HG03025 (cell line): ENCODE measurements at regions not wholly inside any gene's neighbourhood (a gene's known extent, or its start where the extent isn't known, plus 50 kb on each side); places are given as distances from the start of the nearest gene placed in this dataset.
"Not testable (repeated sequence)": the region's sequence is repeated elsewhere in the genome, so short reads cannot be mapped to it uniquely, and the experiment has no call there.

Experiments
- ATAC-seq: cut with Tn5 transposase; IDR thresholded peaks from one replicate; pipeline ENCODE4 v1.9.1; 2021; ENCODE audit warnings: mild to moderate bottlenecking, moderate library complexity; ENCODE audit not compliant: unreplicated experiment, low FRiP score

DNA sequence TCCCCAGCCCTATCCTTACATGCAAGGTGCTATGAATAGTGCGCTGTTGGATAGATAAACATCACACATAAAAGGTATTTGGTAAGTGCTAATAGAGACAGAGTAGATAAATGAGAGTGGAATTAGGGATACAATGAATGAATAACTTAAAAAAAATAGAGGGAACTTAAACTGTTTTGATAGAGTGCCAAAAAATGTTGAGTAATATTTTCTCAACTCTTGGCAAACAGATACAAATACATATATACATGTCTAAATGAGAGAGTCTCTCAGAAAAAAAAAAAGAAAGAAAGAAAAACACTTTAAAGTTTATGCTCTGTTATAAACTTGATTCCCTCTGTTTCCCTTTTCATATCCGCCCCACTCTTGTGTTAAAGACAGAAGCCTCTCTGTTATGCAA is 667.4 kb downstream of the ROBO2 start:
- ATAC-seq = no peak

DNA sequence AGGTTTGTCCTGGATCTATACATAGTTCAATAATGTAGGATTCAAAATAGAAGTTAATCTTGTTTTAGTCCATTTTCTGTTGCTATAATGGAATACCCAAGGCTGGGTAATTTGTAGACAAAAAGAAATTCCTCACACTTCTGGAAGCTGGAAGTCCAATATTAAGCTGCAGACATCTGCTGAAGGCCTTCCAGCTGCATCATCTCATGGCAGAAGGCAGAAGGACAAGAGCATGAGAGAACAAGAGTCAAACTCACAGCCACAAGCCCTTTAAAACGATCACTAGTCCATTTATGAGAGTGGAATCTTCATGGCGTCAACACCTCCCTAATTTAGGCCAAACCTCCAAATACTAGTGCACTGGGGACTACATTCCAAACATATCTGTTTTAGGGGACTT is 669.3 kb downstream of the ROBO2 start:
- no peak for ATAC-seq

DNA sequence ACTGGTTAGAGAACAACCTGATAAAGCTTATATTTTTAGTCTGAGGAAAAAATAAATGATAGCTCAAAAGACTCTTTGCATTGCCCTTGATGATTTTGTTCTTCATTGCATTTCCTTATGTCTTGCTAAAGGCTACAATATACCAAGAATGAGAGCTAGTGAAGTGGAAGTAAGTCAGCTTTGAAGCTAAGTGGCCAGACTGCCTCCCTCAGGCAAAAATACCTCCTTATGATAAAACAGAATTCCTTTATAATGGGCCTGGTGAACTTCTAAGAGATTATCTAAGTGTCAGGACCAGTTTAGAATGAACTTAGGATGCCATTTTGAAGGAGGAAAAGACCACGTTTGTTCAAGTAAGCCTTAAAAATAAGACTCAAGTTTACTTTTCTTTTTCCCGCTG is 678.4 kb downstream of the ROBO2 start:
- ATAC-seq = no peak

DNA sequence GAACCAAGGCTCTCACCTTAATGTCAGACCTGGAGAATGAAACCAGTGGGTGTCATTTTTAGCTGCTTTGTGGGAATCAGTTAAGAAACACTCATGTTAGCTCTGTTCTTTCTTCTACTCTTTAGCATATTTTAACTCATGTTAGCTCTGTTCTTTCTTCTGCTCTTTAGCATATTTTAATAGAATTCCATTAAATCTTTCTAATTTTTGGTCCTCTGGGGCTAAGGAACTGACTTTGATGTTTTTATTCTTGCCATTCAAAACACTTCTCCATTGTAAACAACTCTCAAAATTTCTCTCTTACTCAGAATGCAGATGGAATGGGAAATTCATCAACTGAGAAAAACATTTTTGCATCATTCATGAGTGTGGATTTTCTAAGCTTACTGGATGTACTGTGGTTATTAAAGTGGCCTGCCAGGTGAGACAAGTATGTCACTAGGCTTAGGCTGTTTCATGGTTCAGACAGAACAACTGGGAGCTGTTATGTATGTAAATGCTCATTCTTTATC is 680.6 kb downstream of the ROBO2 start:
- ATAC-seq = no peak

DNA sequence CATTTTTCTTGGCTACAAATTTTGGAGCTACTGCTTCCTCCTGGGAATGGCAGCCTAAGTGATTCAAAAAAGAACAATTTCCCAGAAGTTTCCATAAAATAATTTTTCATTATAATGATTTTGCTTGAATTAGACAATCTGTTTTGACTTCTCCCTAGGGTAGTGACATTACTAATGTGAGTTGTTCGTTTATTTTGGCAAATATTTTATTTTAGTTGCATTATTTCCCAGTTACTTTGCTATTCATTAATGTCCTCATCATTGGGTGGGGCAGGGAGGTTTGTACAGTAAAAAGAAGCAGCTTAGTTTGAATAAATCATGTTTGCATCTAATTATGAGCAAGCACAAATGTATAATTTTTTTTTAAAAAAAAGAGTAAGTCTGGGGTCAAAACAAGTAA is 686.6 kb downstream of the ROBO2 start:
- no peak for ATAC-seq

DNA sequence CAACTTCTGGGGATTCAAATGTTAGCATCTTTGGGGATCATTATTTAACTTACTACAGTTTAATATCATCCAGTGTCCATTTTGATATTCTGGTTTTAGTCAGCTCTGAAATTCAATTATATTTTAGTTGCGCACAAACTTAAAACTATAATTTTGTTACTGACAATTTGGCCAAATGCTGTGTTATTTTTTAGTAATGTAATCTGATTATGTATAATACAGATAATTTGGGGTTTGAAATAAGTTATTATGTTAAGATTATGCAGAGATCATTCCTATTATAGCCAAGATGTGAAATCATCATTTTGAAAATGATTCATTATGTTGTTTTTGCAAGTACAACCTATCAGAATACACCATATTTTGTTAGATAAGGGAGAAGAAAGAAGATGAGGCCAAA is 706.1 kb downstream of the ROBO2 start:
- ATAC-seq = no peak

DNA sequence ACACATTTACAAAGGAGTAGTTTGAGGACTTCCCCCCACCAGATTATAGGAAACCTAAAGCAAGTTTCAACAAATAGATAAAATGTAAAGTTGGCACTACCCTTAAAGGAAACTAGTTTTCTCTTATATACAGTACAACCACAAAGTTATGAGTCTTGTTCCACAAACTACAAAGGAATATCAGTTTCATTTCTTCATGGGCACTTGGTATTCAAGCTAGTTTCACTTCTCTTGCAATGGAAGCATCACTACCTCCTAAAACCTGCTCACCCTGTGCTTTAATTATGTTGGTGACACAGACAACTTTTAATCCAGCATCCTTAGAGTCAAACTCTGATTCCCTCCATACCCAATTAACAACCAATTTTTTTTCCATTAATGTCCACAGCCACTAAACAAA is 707.0 kb downstream of the ROBO2 start:
- ATAC-seq = no peak

DNA sequence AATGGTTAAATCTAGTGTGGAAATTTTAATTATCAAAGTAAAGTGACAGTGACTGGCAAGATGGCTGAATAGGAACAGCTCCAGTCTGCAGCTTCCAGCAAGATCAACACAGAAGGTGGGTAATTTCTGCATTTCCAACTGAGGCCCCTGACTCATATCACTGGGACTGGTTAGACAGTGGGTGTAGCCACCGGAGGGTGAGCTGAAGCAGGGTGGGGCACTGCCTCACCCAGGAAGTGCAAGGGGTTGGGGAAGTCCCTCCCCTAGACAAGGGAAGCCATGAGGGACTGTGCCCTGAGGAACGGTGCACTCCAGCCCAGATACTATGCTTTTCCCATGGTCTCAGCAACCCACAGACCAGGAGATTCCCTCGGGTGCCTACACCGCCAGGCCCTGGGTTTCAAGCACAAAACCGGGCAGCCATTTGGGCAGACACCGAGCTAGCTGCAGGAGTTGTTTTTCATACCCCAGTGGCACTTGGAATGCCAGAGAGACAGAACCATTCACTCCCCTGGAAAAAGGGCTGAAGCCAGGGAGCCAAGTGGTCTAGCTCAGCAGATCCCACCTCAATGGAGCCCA is 716.6 kb downstream of the ROBO2 start:
- not testable (repeated sequence) for ATAC-seq

DNA sequence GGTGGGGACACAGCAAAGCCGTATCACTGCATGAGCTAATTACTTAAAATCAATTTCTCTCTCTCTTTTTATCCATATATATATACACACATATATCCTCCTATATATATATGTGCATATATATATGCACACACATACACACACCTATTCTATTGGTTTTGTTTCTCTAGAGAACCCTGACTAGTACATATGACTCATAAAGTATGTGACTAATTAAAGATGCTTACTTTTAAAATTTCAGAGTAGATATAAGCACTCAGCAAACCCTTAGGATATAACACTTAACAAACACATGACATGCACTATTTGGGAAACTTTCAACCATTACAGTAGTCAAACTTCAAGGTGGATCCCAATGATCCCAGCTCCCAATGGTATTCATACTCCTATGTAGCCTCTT is 732.6 kb downstream of the ROBO2 start:
- ATAC-seq = no peak

DNA sequence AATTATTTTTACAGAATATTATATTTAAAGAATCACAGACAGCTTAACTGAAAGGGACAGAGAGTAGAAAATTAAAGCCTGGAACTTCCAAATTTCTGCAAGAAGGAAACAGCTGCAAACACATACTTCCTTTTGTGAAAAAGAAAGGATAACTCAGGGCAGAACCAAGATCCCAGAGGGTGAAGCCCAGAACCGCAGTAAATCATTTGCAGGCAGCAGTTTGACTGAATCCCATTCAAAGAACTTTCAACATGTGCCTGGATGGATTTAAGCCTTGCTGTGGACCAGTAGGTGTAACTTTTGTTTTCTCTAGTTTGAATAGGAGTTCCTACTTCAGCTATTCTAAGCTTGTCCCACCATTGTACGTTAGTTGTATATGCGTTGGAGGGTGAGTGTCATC is 733.2 kb downstream of the ROBO2 start:
- ATAC-seq = no peak

DNA sequence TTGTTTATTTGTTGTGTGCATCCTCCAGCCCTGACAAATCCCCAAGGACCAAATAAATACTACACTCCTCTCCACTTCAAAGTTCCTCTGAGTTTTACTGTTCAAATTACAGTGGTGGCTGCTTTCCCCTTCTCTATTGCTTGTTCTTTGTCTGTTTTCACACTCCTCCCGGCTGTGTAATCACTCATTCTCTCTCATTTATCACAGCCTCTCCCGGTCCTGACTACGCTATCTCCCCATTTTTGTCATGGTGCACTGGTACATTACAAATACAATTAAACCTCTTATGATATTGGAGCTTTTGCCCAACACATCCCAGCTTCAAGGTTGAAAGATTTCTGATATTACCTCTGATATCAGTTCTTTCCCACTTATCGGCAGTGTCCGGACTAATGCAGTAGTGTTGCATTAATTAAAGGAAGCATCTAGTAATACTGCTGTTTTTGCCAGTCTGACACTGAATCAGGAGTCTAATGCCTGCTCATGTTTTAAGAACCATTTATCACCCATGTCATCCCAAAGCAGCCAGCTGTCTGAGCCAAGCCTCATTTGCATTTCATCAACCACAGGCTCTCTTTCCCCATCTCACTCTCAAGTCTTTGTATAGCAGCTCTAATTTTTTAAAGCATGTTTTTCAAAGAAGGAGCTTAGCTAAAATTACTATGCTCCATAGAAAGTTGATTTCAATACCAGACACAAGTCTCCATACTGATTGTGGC is 740.5 kb downstream of the ROBO2 start:
- no peak for ATAC-seq

DNA sequence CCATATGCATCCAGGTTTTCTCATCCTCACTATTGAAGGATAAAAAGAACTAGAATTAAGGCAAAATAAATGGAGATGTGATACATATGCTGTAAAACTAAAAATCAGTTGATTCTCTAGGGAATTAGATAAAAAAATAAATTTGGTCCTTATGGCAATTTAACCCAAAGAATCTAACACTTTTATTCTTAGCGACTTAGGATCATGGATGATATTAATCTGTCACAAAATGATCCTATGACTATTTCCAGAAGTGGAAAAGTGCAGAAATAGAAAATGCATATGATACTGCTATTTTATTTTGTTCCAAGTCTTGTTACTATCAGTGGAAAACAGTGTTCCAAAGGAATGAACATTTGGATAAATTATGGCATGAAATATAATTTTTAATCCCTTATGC is 746.3 kb downstream of the ROBO2 start:
- ATAC-seq = no peak

DNA sequence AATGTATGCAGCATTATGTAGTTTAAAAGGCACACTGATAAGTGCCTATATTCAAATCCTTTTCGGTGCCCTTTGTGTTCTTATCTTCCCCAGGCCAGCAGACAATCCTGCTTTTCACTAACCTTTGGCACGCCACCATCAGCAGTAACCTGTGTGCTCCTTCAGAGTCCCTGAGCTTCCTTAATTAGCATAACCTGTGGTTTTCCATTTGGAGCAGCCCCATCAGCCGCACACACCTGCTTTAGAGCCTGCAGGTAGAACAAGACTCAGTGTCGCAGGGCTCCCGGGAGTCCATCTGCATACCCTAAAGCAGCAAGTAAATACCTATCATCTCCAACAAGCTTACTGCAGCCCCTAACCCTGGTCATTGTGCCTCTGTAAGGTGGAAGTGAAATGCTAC is 755.1 kb downstream of the ROBO2 start:
- ATAC-seq = no peak

DNA sequence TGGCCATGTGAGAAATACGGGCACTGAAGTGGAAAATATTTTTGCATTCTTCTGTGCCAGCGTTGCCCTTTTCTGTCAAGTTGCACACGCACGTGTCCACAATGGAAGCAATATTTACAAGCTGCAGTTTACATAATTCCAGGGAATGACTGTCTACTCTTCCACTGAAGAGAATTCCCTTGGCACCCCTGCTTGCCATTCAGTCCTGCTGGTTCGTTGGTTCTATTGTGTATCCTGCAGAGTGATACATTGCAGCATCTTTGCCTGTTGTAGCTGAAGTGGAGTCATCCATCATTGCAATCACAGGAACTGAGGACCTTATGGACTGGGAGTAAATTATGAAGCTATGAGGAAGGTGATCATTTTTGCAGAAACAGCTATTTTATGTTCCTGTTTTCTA is 759.4 kb downstream of the ROBO2 start:
- ATAC-seq = no peak

DNA sequence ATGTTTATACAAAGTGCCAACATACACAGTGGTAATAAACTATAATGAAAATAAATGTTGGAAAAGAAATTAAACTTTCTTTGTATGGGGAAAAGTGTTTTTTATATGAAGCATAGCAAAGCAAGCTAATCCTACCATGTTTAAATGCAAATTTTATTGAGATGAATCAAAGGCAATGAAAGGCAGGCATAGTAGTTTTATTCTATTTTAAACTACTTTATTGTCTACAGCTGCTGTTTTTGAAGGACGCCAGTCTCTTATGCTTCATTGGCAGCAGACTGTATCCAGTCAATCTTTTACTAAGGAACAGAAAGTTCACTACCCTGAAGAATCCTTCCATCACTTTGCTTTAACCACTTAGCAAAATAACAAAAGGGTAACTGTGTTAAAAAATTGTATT is 761.0 kb downstream of the ROBO2 start:
- ATAC-seq = no peak

DNA sequence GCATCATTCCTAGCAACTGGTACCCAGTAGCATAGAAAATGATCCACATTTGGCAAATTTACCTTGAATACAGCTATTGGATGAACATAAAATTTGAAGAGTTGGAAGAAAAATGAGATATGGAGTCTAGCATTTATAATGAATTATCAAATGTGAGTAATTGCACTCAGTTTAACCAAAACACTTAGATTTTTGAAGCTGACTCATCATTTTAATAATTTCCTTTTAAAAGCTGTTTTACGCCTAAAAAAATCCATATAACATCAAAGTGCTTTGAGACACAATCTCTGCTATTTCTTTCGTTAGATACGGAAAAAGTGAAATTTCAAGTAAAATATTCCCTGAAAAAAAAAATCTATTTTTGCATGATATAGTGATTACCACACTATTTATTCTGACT is 767.4 kb downstream of the ROBO2 start:
- ATAC-seq = no peak

DNA sequence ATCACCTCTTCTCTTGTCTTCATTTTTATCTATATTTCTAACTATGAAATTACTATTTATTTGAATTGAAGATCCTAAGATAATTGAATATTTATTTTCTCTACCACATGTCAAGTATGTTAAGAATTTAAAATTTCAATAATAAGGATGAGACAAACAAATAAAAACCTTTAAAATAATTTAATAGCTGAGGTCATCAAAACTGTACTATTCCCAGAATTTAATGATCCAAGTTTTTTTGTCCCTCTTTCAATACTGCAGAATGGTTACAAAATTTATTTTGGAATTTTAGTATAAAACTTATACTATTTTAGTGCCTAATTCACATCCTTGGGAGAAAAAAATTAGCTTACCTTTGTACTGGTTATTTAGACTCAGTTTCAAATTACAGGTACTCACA is 774.9 kb downstream of the ROBO2 start:
- ATAC-seq = no peak

DNA sequence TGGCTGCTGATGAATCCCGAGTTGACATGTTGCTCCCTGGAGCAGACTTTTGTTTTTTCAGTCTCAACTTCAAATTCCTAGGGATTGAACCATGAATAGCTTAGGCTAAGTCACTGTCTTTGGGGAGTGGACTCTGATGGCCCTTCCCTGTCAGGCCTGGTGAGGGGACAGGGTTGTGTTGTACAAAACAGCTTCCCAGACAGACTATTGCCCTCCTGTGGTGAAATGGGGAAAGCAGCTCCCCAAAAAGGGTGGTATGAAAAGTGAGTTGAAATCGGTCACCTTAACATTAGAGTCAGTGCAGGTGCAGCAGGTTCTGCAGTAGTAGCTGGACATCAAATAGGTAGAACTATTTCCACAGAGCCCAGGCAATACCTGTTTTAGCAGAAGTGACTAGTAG is 775.6 kb downstream of the ROBO2 start:
- no peak for ATAC-seq

DNA sequence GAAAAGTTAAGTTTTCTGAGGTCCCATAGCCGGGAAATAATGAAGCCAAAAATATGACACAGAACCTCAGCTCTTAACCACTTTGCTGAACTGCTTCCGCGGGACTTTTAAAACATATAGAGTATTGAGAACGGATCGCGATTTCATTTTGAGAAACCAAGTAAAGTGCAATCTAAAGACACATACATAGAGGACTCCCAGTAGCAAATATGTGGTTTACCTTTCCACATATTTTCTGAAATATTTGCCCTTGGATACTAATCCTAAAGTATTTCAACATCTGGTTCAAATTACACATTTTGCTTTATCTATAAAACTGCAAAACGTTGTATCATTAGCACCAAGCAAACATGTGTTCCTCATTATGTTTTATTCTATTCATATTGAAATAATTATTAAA is 776.5 kb downstream of the ROBO2 start:
- ATAC-seq = no peak

DNA sequence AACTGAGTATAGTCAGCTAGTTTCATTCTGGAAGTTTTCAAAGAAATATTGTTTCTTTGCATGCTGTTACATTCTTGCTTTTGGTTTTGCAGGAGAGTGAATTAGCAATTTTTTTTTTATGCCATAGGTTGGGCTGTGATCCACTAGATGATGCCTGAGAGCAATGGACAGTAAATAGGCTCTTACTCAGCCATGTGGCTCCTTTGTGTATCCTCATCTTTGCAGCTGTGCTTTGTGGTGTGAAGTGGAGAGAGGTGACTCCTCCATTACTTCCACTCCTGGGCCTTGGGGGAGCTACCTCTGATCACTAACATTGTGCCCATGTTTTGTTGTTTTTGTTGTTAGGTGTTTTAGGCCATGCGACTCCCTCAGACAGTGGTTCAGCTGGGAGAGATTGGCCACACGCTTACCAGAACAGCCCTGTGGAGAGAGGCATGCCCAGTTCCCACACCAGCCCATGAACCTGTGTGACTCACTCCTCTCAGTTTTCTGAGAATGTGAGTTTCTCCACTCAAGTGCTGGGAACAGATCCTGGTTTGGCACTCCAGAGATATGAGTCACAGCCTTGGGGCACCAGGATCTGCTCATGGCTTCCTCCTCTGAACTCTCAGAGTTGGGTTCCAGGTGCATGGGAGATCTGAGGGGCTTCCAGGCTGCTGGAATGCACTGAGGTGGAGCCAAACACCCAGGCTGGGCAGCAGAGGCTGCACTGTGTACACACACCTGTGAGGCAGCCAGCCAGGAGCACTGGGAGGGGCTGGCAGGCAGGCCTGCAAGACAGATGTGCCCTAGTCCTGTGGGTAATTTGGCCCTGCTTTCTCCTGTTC is 785.3 kb downstream of the ROBO2 start:
- ATAC-seq = no peak

DNA sequence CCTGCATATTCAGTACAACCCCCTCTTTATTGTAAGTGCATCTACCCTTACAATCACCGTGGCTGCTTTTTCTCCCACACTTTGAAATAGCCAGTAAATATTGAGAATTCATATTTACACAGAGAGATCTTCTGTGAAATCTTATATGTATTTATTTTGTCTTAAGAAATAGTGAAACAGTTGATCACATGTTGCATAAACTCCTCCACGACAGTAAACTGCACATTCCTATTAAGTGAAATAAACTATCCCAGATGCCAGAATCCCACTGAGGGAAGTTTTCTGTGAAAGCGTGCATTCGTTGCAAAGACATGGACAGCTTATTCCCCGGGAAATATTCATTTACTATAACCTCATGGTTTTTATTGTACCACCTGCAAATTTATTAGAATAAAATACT is 796.0 kb downstream of the ROBO2 start:
- ATAC-seq = no peak
